HepG2 (cell line): ENCODE measurements at regions not wholly inside any gene's neighbourhood (a gene's known extent, or its start where the extent isn't known, plus 50 kb on each side); places are given as distances from the start of the nearest gene placed in this dataset.

Source experiments
- CENPX ChIP-seq: sonication (generic); formaldehyde crosslinking; IDR thresholded peaks from 2 replicates; pipeline ENCODE4 v1.9.0; 2021; ENCODE audit warnings: mild to moderate bottlenecking, missing genetic modification reagents, moderate library complexity
- DNMT1 ChIP-seq: sonication (generic); formaldehyde crosslinking; IDR thresholded peaks from 2 replicates; pipeline ENCODE4 v1.5.1; 2020; ENCODE audit warnings: mild to moderate bottlenecking, missing genetic modification reagents
- FOXA3 ChIP-seq: IDR thresholded peaks from 2 replicates; pipeline ENCODE4 v1.6.1; 2016; ENCODE audit warnings: missing genetic modification reagents, missing compliant biosample characterization
- GTF2F1 ChIP-seq: fragments of 150-350 bp; IDR thresholded peaks from 2 replicates; pipeline ENCODE4 v1.6.1; 2014; ENCODE audit warnings: low read length
- HDAC2 ChIP-seq: sonication (generic); formaldehyde crosslinking; IDR thresholded peaks from 2 replicates; pipeline ENCODE4 v1.4.0; 2020; ENCODE audit warnings: missing genetic modification reagents
- HNF4G ChIP-seq, 2 experiments: sonication (generic) in 1 of 2; formaldehyde crosslinking in 1 of 2; IDR thresholded peaks; 2 replicates each; pipeline versions ENCODE4 v1.4.0 to v1.6.1; 2011 to 2020; ENCODE audit warnings: borderline replicate concordance in 2 of 2, low read depth in 2 of 2, mild to moderate bottlenecking in 2 of 2, low read length in 1 of 2, missing genetic modification reagents in 1 of 2, moderate library complexity in 1 of 2
- JARID2 ChIP-seq: sonication (generic); formaldehyde crosslinking; IDR thresholded peaks from 2 replicates; pipeline ENCODE4 v1.8.1; 2023; ENCODE audit warnings: missing genetic modification reagents, inconsistent platforms; ENCODE audit not compliant: insufficient replicate concordance
- JUND ChIP-seq: sonication (generic); formaldehyde crosslinking; IDR thresholded peaks from 2 replicates; pipeline ENCODE4 v1.8.0; 2022; ENCODE audit warnings: mild to moderate bottlenecking, missing genetic modification reagents
- MAF1 ChIP-seq: sonication (generic); formaldehyde crosslinking; IDR thresholded peaks from 2 replicates; pipeline ENCODE4 v1.5.0; 2020; ENCODE audit warnings: missing genetic modification reagents, borderline replicate concordance
- MTA1 ChIP-seq: sonication (generic); formaldehyde crosslinking; IDR thresholded peaks from 2 replicates; pipeline ENCODE4 v1.4.0; 2020; ENCODE audit warnings: missing genetic modification reagents, mild to moderate bottlenecking, borderline replicate concordance
- NR2F6 ChIP-seq, 2 experiments: IDR thresholded peaks; 2 replicates each; pipeline ENCODE4 v1.6.1; 2016; ENCODE audit warnings: antibody characterized with exemption in 1 of 2, mild to moderate bottlenecking in 1 of 2
- PRPF4 ChIP-seq: fragments of 200-400 bp; formaldehyde crosslinking; IDR thresholded peaks from 2 replicates; pipeline ENCODE4 v1.6.1; 2016; ENCODE audit warnings: low read length, low read depth; ENCODE audit not compliant: poor library complexity, severe bottlenecking
- SMARCC2 ChIP-seq: fragments of 450-650 bp; IDR thresholded peaks from 2 replicates; pipeline ENCODE4 v1.6.1; 2017; ENCODE audit warnings: antibody characterized with exemption, mild to moderate bottlenecking
- SPEN ChIP-seq: sonication (generic); formaldehyde crosslinking; IDR thresholded peaks from 2 replicates; pipeline ENCODE4 v1.5.1; 2020; ENCODE audit warnings: low read depth, mild to moderate bottlenecking, missing genetic modification reagents
- SRSF9 ChIP-seq: fragments of 200-400 bp; formaldehyde crosslinking; IDR thresholded peaks from 2 replicates; pipeline ENCODE4 v1.6.1; 2018; ENCODE audit warnings: borderline replicate concordance, mild to moderate bottlenecking, low read depth, low read length; ENCODE audit not compliant: insufficient read depth, poor library complexity, severe bottlenecking
- ZBTB20 ChIP-seq: sonication (generic); formaldehyde crosslinking; IDR thresholded peaks from 2 replicates; pipeline ENCODE4 v1.8.1; 2023; ENCODE audit warnings: missing genetic modification reagents, low read depth, mild to moderate bottlenecking, borderline replicate concordance
- ZKSCAN1 ChIP-seq: fragments of 150-350 bp; IDR thresholded peaks from 2 replicates; pipeline ENCODE4 v1.6.1; 2014; ENCODE audit warnings: low read length
- ZNF180 ChIP-seq: sonication (generic); formaldehyde crosslinking; IDR thresholded peaks from 2 replicates; pipeline ENCODE4 v1.4.0; 2020; ENCODE audit warnings: low read depth, missing genetic modification reagents, borderline replicate concordance
- ZNF572 ChIP-seq: sonication (generic); formaldehyde crosslinking; IDR thresholded peaks from 2 replicates; pipeline ENCODE4 v1.5.1; 2020; ENCODE audit warnings: mild to moderate bottlenecking, missing genetic modification reagents
- TF ChIP-seq, protein P1 (sequence below): sonication (generic); formaldehyde crosslinking; IDR thresholded peaks from 2 replicates; pipeline ENCODE4 v1.4.0; 2020; ENCODE audit warnings: missing genetic modification reagents
- TF ChIP-seq, protein P2 (sequence below): sonication (generic); formaldehyde crosslinking; IDR thresholded peaks from 2 replicates; pipeline ENCODE4 v1.4.0; 2020; ENCODE audit warnings: mild to moderate bottlenecking, low read depth, missing genetic modification reagents
- TF ChIP-seq, protein P3 (sequence below): sonication (generic); formaldehyde crosslinking; IDR thresholded peaks from 2 replicates; pipeline ENCODE4 v1.4.0; 2020; ENCODE audit warnings: missing genetic modification reagents

DNA sequence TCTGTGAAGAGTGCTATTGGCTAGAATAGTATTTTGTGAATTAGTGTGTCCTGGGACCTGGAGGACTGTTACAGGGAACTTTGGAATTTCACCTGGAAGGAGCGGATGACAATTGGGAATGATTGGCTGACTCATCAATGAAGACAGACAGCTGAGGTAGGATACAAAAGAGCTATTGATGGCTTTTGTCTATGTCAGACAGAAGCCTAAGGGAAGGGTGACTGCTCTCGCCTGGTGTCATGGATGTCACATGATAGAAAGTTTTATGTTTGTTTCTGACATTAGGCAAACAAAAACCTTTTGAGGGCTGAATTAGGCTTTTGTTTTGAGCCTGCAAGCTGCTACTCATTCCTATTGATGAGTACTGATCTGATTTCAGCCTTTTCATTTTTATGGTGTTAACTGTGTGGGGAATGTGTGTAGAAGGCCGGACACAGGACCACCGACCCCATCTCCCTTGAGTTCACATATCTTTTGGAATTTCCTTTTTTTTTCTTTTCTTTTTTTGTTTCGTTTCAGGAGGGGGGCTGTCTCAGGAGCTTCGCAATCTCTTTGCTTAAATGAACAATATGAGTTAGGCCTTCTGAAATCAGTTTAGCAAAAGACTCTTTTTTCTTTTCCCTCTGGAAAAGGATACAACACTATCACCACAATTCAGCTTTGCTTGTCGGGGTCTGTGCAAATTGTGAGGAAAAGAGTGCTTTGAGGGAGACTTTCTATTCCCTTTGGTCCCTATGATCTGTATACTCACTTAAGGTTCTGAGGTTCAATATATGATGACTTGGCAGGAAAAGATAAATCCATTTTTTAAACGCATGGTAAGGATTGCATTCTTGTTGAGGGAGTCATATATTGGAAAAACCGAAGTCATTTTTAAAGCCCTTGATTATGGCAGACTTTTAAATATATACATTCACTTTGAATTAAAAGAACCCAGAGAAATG lies 207.9 kb upstream of the FIGN start (continued):
- TF ChIP-seq, protein P1, sequence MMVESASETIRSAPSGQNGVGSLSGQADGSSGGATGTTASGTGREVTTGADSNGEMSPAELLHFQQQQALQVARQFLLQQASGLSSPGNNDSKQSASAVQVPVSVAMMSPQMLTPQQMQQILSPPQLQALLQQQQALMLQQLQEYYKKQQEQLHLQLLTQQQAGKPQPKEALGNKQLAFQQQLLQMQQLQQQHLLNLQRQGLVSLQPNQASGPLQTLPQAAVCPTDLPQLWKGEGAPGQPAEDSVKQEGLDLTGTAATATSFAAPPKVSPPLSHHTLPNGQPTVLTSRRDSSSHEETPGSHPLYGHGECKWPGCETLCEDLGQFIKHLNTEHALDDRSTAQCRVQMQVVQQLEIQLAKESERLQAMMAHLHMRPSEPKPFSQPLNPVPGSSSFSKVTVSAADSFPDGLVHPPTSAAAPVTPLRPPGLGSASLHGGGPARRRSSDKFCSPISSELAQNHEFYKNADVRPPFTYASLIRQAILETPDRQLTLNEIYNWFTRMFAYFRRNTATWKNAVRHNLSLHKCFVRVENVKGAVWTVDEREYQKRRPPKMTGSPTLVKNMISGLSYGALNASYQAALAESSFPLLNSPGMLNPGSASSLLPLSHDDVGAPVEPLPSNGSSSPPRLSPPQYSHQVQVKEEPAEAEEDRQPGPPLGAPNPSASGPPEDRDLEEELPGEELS (CRISPR knock-in tag), result peak; percentile 80
- TF ChIP-seq ZKSCAN1, result no peak
- TF ChIP-seq, protein P2, sequence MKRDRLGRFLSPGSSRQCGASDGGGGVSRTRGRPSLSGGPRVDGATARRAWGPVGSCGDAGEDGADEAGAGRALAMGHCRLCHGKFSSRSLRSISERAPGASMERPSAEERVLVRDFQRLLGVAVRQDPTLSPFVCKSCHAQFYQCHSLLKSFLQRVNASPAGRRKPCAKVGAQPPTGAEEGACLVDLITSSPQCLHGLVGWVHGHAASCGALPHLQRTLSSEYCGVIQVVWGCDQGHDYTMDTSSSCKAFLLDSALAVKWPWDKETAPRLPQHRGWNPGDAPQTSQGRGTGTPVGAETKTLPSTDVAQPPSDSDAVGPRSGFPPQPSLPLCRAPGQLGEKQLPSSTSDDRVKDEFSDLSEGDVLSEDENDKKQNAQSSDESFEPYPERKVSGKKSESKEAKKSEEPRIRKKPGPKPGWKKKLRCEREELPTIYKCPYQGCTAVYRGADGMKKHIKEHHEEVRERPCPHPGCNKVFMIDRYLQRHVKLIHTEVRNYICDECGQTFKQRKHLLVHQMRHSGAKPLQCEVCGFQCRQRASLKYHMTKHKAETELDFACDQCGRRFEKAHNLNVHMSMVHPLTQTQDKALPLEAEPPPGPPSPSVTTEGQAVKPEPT (CRISPR knock-in tag), result no peak
- TF ChIP-seq ZBTB20 (CRISPR knock-in tag), result no peak
- TF ChIP-seq FOXA3 (CRISPR knock-in tag), result peak; percentile 70; the same call in 1 of the 2 replicates
- no peak for TF ChIP-seq CENPX (CRISPR knock-in tag)
- TF ChIP-seq, protein P3, sequence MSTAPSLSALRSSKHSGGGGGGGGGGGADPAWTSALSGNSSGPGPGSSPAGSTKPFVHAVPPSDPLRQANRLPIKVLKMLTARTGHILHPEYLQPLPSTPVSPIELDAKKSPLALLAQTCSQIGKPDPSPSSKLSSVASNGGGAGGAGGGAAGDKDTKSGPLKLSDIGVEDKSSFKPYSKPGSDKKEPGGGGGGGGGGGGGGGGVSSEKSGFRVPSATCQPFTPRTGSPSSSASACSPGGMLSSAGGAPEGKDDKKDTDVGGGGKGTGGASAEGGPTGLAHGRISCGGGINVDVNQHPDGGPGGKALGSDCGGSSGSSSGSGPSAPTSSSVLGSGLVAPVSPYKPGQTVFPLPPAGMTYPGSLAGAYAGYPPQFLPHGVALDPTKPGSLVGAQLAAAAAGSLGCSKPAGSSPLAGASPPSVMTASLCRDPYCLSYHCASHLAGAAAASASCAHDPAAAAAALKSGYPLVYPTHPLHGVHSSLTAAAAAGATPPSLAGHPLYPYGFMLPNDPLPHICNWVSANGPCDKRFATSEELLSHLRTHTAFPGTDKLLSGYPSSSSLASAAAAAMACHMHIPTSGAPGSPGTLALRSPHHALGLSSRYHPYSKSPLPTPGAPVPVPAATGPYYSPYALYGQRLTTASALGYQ (CRISPR knock-in tag), result peak; percentile 64
- TF ChIP-seq ZNF180 (CRISPR knock-in tag), result no peak
- no peak for TF ChIP-seq PRPF4
- TF ChIP-seq SMARCC2, result no peak
- no peak for TF ChIP-seq JARID2
- peak; percentile 43; the same call in 1 of the 2 replicates for TF ChIP-seq HNF4G (IDR thresholded peaks at IDR 0.05; ENCODE audit: borderline replicate concordance, low read depth, low read length)
- TF ChIP-seq HNF4G (CRISPR knock-in tag; IDR thresholded peaks at IDR 0.05; ENCODE audit: borderline replicate concordance, low read depth), result no peak
- TF ChIP-seq JUND, result peak; percentile 72
- no peak for TF ChIP-seq SPEN (CRISPR knock-in tag)
- no peak for TF ChIP-seq GTF2F1
- no peak; the same call in 1 of the 2 replicates for TF ChIP-seq HDAC2
- TF ChIP-seq DNMT1 (CRISPR knock-in tag), result no peak
- TF ChIP-seq MAF1 (CRISPR knock-in tag), result no peak
- no peak for TF ChIP-seq ZNF572
- TF ChIP-seq NR2F6 (IDR thresholded peaks at IDR 0.05), result no peak; the same call in none of the 2 replicates
- peak; percentile 19; the same call in 1 of the 2 replicates for TF ChIP-seq NR2F6 (CRISPR knock-in tag; IDR thresholded peaks at IDR 0.05)
- no peak for TF ChIP-seq MTA1 (CRISPR knock-in tag)
- TF ChIP-seq SRSF9, result no peak
